Mesothelial cell of epicardium (in vitro differentiated cells): ENCODE measurements at regions not wholly inside any gene's neighbourhood (a gene's known extent, or its start where the extent isn't known, plus 50 kb on each side); places are given as distances from the start of the nearest gene placed in this dataset.

Source experiments
- DNase-seq, 2 experiments: peaks; one replicate each; pipeline ENCODE4 v3.0.0; 2021; ENCODE audit warnings: low spot score in 2 of 2; ENCODE audit not compliant: unreplicated experiment in 2 of 2
- H3K27ac Mint-ChIP-seq: 2 replicates; pipeline ENCODE4 v1.8.0; 2021; ENCODE audit warnings: mixed read lengths
- H3K27me3 Mint-ChIP-seq: 2 replicates; pipeline ENCODE4 v1.8.0; 2021; ENCODE audit warnings: low read depth, mixed read lengths
- H3K36me3 Mint-ChIP-seq: 2 replicates; pipeline ENCODE4 v1.8.0; 2021; ENCODE audit warnings: mixed read lengths
- H3K4me1 Mint-ChIP-seq: 2 replicates; pipeline ENCODE4 v1.8.0; 2021; ENCODE audit warnings: mixed read lengths
- H3K4me3 Mint-ChIP-seq: 2 replicates; pipeline ENCODE4 v1.8.0; 2021; ENCODE audit warnings: mild to moderate bottlenecking, moderate library complexity, mixed read lengths
- H3K9me3 Mint-ChIP-seq: 2 replicates; pipeline ENCODE4 v1.8.0; 2021; ENCODE audit warnings: mixed read lengths
- TF ChIP-seq, protein P1 (sequence below): fragments of 200-600 bp; sonication (generic); IDR thresholded peaks from one replicate; pipeline ENCODE4 v1.5.0; 2021; ENCODE audit warnings: antibody characterized with exemption; ENCODE audit not compliant: unreplicated experiment

DNA sequence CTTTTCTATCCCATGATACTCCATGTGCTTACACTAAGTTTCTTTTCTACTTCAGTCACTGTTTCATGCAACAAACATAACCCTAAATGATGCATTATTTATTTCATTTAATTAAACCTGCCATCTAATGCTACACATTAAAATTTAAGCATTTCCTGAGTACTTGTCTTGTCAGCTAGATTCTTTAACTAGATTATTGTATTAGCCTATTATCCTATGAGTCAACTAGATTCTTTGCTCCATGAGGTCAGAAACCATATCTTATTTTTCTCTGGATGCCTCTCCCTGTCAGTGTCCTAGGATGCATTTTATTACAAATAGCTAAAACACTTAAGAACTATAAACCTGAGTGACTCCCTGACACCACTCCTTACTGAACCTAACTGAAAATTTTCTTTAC lies 652.4 kb downstream of the SLC4A3 start:
- Mint-ChIP-seq H3K36me3 (no peaks in the 10 kb centered on the region), H3K4me3 (no peak overlapping the region), H3K27me3 (no peaks in the 10 kb centered on the region), H3K27ac (no peak overlapping the region), H3K4me1 (peaks cover 5% of the 10 kb centered on the region), H3K9me3 (peaks cover 15% of the 10 kb centered on the region)
- TF ChIP-seq, protein P1, sequence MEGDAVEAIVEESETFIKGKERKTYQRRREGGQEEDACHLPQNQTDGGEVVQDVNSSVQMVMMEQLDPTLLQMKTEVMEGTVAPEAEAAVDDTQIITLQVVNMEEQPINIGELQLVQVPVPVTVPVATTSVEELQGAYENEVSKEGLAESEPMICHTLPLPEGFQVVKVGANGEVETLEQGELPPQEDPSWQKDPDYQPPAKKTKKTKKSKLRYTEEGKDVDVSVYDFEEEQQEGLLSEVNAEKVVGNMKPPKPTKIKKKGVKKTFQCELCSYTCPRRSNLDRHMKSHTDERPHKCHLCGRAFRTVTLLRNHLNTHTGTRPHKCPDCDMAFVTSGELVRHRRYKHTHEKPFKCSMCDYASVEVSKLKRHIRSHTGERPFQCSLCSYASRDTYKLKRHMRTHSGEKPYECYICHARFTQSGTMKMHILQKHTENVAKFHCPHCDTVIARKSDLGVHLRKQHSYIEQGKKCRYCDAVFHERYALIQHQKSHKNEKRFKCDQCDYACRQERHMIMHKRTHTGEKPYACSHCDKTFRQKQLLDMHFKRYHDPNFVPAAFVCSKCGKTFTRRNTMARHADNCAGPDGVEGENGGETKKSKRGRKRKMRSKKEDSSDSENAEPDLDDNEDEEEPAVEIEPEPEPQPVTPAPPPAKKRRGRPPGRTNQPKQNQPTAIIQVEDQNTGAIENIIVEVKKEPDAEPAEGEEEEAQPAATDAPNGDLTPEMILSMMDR, result no peak
- no peak for DNase-seq

DNA sequence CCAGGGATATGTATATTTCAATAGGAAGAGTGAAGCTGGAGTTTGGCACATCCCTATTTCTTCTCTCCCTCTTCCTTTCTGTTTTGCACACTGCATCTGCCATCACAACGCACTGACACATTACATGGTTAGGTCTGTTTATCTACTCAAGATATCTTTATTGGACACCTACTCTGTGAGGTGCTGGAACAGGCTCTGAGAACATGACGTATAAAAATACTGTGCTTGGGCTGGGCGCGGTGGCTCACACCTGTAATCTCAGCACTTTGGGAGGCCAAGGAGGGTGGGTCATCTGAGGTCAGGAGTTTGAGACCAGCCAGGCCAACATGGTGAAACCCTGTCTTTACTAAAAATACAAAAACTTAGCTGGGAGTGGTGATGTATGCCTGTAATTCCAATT lies 653.3 kb downstream of the SLC4A3 start:
- Mint-ChIP-seq H3K36me3 (no peaks in the 10 kb centered on the region), H3K9me3 (peaks cover 15% of the 10 kb centered on the region), H3K27ac (no peak overlapping the region), H3K27me3 (no peaks in the 10 kb centered on the region), H3K4me1 (peaks cover 5% of the 10 kb centered on the region), H3K4me3 (no peak overlapping the region)
- TF ChIP-seq, protein P1, result no peak
- no peak for DNase-seq

DNA sequence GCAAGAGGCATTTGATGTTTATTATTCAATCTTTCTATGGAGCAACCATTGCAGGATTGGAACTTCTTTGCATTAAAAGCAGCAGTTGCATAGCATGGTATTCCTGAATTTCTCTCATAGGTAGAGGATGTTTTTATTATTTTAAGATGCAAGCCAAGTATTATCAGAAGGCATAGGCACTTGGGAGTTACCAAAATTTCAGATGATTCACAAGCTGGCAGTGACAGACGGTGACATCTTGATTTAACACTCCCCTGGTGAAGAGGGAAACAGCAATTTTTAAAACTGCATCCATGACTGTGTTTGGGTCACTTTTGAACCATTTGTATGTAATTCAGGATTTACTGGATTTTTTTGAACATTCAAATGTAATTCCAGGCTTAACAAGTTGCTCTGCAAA lies 654.3 kb downstream of the SLC4A3 start:
- no peaks in the 10 kb centered on the region for H3K36me3 Mint-ChIP-seq
- DNase-seq, result no peak
- no peak overlapping the region for H3K4me3 Mint-ChIP-seq
- peaks cover 15% of the 10 kb centered on the region for H3K9me3 Mint-ChIP-seq
- H3K27me3 Mint-ChIP-seq, result no peaks in the 10 kb centered on the region
- H3K4me1 Mint-ChIP-seq, result peaks cover 5% of the 10 kb centered on the region
- TF ChIP-seq, protein P1, result no peak
- no peak overlapping the region for H3K27ac Mint-ChIP-seq

DNA sequence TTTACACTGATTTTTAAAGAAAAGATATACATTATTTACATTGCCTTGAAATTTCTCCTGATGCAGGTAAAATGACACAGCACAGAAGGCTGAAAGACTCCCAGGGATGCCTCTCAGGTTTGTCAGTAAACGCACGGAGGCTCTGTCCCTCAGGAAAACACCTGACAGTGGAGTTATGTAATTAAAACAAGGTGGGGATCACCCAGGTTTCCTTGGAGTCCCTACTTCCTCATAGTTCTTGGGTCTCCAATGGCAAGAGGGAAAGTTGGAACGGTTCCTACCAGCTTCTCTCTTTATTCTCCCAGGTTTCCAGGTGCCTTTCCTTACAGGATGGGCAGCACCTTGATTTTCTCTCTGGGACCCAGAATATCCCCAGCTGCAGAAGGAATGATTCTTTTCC lies 654.8 kb downstream of the SLC4A3 start:
- no peak overlapping the region for H3K4me3 Mint-ChIP-seq
- peaks cover 15% of the 10 kb centered on the region for H3K9me3 Mint-ChIP-seq
- H3K36me3 Mint-ChIP-seq, result no peaks in the 10 kb centered on the region
- TF ChIP-seq, protein P1, result no peak
- peaks cover 2% of the 10 kb centered on the region for H3K4me1 Mint-ChIP-seq
- no peak for DNase-seq
- H3K27me3 Mint-ChIP-seq, result no peaks in the 10 kb centered on the region
- no peak overlapping the region for H3K27ac Mint-ChIP-seq

DNA sequence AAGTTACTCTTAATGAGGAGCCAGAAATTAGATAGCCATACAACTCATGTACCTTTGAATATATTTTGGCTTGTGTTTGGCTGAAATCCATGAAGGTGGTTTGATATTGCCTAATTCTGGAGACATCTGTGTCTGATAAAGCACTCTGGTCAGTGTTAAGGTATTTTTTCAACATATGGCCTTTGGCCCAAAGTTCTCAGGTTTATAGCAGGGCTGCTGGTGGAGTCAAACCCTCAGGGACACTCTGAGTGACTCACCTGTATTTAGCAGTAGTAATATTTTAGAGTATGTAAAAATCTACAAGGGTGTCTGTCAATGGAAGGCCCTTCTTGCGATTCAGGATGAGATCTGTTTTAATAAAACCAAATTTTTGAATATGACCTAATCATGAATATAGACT lies 666.5 kb downstream of the SLC4A3 start:
- DNase-seq, result no peak
- TF ChIP-seq, protein P1, result no peak
- Mint-ChIP-seq H3K27me3 (no peaks in the 10 kb centered on the region), H3K27ac (no peak overlapping the region), H3K4me1 (peaks cover 3% of the 10 kb centered on the region), H3K9me3 (peaks cover 22% of the 10 kb centered on the region), H3K36me3 (peaks cover 2% of the 10 kb centered on the region), H3K4me3 (no peak overlapping the region)

DNA sequence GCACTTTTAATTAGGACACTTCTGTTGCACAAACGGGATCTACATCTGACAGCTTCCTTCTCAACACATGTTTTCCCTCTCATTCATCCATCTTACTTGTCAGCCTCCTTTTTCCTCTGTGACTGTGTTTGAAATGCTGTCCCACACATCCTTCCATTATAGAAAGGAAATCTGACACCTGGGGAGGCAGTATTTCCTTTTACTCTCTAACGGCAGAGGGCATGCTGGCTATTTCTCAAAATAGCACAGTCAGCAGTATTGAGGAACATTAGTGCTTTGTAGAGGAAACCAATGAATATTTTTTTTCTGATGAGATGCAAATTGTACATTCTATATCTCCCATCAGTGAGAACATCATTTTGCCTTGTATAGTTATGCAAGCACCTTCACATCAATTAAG lies 668.7 kb downstream of the SLC4A3 start:
- no peak overlapping the region for H3K4me3 Mint-ChIP-seq
- no peaks in the 10 kb centered on the region for H3K27me3 Mint-ChIP-seq
- peaks cover 3% of the 10 kb centered on the region for H3K4me1 Mint-ChIP-seq
- no peak for DNase-seq
- peaks cover 2% of the 10 kb centered on the region for H3K36me3 Mint-ChIP-seq
- peaks cover 20% of the 10 kb centered on the region for H3K9me3 Mint-ChIP-seq
- no peak overlapping the region for H3K27ac Mint-ChIP-seq
- TF ChIP-seq, protein P1, result no peak
